ENCODE measurements at regions not wholly inside any gene's neighbourhood (a gene's known extent, or its start where the extent isn't known, plus 50 kb on each side); places are given as distances from the start of the nearest gene placed in this dataset.

DNA sequence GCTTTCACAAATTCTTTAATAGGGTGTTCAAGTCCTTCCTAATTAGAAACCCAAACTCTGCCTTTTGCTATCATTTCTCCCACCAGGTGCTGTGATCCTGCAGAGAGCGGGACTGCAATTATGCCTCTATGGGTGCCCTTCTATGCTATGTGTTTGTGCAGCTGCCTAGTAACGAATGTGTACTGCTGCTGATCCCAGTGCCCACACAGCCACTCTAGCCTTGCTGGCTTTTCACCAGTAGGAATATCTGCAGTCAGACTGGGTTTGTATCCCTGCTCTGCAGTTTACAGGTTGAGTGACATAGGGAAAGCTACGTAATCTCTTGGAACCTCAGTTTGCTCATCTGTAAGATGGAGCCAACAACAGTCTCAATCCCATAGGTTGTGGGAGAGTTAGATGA is 179.6 kb upstream of the IRX3 start:
- TF ChIP-seq POLR2A (IDR thresholded peaks at IDR 0.05) = no peak
- TF ChIP-seq, protein P1, sequence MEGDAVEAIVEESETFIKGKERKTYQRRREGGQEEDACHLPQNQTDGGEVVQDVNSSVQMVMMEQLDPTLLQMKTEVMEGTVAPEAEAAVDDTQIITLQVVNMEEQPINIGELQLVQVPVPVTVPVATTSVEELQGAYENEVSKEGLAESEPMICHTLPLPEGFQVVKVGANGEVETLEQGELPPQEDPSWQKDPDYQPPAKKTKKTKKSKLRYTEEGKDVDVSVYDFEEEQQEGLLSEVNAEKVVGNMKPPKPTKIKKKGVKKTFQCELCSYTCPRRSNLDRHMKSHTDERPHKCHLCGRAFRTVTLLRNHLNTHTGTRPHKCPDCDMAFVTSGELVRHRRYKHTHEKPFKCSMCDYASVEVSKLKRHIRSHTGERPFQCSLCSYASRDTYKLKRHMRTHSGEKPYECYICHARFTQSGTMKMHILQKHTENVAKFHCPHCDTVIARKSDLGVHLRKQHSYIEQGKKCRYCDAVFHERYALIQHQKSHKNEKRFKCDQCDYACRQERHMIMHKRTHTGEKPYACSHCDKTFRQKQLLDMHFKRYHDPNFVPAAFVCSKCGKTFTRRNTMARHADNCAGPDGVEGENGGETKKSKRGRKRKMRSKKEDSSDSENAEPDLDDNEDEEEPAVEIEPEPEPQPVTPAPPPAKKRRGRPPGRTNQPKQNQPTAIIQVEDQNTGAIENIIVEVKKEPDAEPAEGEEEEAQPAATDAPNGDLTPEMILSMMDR (IDR thresholded peaks at IDR 0.05) = no peak
